Stomach (tissue), 8 donors: ENCODE measurements at regions not wholly inside any gene's neighbourhood (a gene's known extent, or its start where the extent isn't known, plus 50 kb on each side); places are given as distances from the start of the nearest gene placed in this dataset.

Source experiments
- DNase-seq, 2 donors: peaks; one replicate each; pipeline versions ENCODE4 v3.0.0 to v3.0.0-alpha.2; 2013 to 2019
- H3K27ac ChIP-seq, 5 donors: fragments of 200-600 bp in 4 of 5; sonication (generic) in 4 of 5; one replicate each; pipeline ENCODE4 v1.5.1; 2013 to 2019; ENCODE audit warnings: mild to moderate bottlenecking in 1 of 5, moderate library complexity in 1 of 5
- H3K27me3 ChIP-seq, 3 donors: fragments of 200-600 bp; sonication (generic); one replicate each; pipeline ENCODE4 v1.5.1; 2017 to 2019; ENCODE audit warnings: mixed run types in 1 of 3
- H3K36me3 ChIP-seq, 4 donors: fragments of 200-600 bp; sonication (generic); 1 replicate in 3 of 4; 2 replicates in 1 of 4; pipeline ENCODE4 v1.5.1; 2016 to 2019
- H3K4me1 ChIP-seq, 4 donors: fragments of 200-600 bp; sonication (generic); one replicate each; pipeline ENCODE4 v1.5.1; 2016 to 2019
- H3K4me3 ChIP-seq, 4 donors: fragments of 200-600 bp; sonication (generic) in 3 of 4; one replicate each; pipeline ENCODE4 v1.5.1; 2016 to 2019; ENCODE audit warnings: mild to moderate bottlenecking in 1 of 4
- H3K9me3 ChIP-seq, 4 donors: fragments of 200-600 bp; sonication (generic); one replicate each; pipeline ENCODE4 v1.5.1; 2016 to 2019
- CTCF ChIP-seq, 7 experiments: fragments of 450-650 bp in 4 of 7; fragments of 200-600 bp in 3 of 7; sonication (generic) in 3 of 7; IDR thresholded peaks; one replicate each; pipeline ENCODE4 v1.5.1; 2016 to 2019; ENCODE audit warnings: antibody characterized with exemption in 7 of 7, control low read depth in 2 of 7, mild to moderate bottlenecking in 1 of 7
- EP300 ChIP-seq: sonication (generic); formaldehyde crosslinking; IDR thresholded peaks from one replicate; pipeline ENCODE4 v1.6.1; 2017; ENCODE audit warnings: antibody characterized with exemption
- POLR2A ChIP-seq, 4 donors: fragments of 450-650 bp; IDR thresholded peaks; one replicate each; pipeline ENCODE4 v1.6.1; 2016; ENCODE audit warnings: antibody characterized with exemption in 4 of 4, control low read depth in 2 of 4, mild to moderate bottlenecking in 1 of 4, moderate library complexity in 1 of 4
- POLR2AphosphoS5 ChIP-seq, 3 donors: sonication (generic); formaldehyde crosslinking; IDR thresholded peaks; one replicate each; pipeline ENCODE4 v1.6.1; 2016; ENCODE audit warnings: antibody characterized with exemption in 3 of 3
- WGBS, 5 donors: extraction: QIAGEN DNeasy Blood & Tissue Kit in 3 of 5; methylation state at CpG; one replicate each; pipeline versions ENCODE4 v1.1.5 to v1.1.7; 2013 to 2018; 5-methylcytosine and 5-hydroxymethylcytosine counted together
- intact Hi-C: fragments of 100-400 bp; cut with DNase I; formaldehyde crosslinking; loops from one replicate; pipeline ENCODE4 v1.15.1; 2023; ENCODE audit warnings: low total_unique reads
- donor health status: healthy with polysubstance abuse.
- donor health status: Bipolar disorder and iron deficiency.
- donor health status: healthy.

- no peak for DNase-seq
- TF ChIP-seq POLR2AphosphoS5 (IDR thresholded peaks at IDR 0.05) (no peak), CTCF (IDR thresholded peaks at IDR 0.05) (no peak), EP300 (no peak), POLR2A (IDR thresholded peaks at IDR 0.05) (no peak)
- H3K27me3 ChIP-seq, result no peaks in the 10 kb centered on the region
- no peak overlapping the region for H3K4me3 ChIP-seq
- intact Hi-C loops, result no loop called here
- no peaks in the 10 kb centered on the region for H3K9me3 ChIP-seq
- H3K27ac ChIP-seq, result no peak overlapping the region
- H3K4me1 ChIP-seq, result no peaks in the 10 kb centered on the region
- WGBS, 5 donors, result 39 to 64% (median 50%) methylated on average over 2 of the region's 2 CpGs
- H3K36me3 ChIP-seq, result no peaks in the 10 kb centered on the region
Observed at GRCh38 chr4:90027565-90027964, 99.6 kb upstream of the CCSER1 start.

- WGBS, 5 donors, result 96 to 100% (median 98%) methylated on average over 2 of the region's 2 CpGs
Observed at GRCh38 chr4:90028460-90028859, 98.7 kb upstream of the CCSER1 start.

GRCh38 chr4:90030202-90030601, 97.0 kb upstream of the CCSER1 start:
- Histone ChIP-seq H3K4me3 (no peak overlapping the region), H3K27me3 (no peaks in the 10 kb centered on the region), H3K27ac (no peak overlapping the region), H3K36me3 (no peaks in the 10 kb centered on the region), H3K9me3 (no peaks in the 10 kb centered on the region), H3K4me1 (no peaks in the 10 kb centered on the region)
- TF ChIP-seq EP300 (no peak), POLR2AphosphoS5 (IDR thresholded peaks at IDR 0.05) (no peak), POLR2A (IDR thresholded peaks at IDR 0.05) (no peak), CTCF (IDR thresholded peaks at IDR 0.05) (no peak)
- DNase-seq, result no peak
- intact Hi-C loops, result loop anchor here (10.0 kb wide), 1 partner anchor 265 kb away; no protein-coding TSS in a partner anchor
- 46 to 68% (median 51%) methylated on average over 3 of the region's 3 CpGs for WGBS, 5 donors

More at GRCh38 chr4:90028460-90028859, 98.7 kb upstream of the CCSER1 start:
- Histone ChIP-seq H3K36me3 (no peaks in the 10 kb centered on the region), H3K27me3 (no peaks in the 10 kb centered on the region), H3K9me3 (no peaks in the 10 kb centered on the region), H3K4me1 (no peaks in the 10 kb centered on the region), H3K4me3 (no peak overlapping the region), H3K27ac (no peak overlapping the region)
- DNase-seq, result no peak
- no peak for TF ChIP-seq POLR2A (IDR thresholded peaks at IDR 0.05)
- intact Hi-C loops, result no loop called here

- Histone ChIP-seq H3K4me1 (no peaks in the 10 kb centered on the region), H3K27me3 (no peaks in the 10 kb centered on the region), H3K36me3 (no peaks in the 10 kb centered on the region), H3K27ac (no peak overlapping the region), H3K4me3 (no peak overlapping the region), H3K9me3 (no peaks in the 10 kb centered on the region)
- WGBS, 5 donors, result 24 to 44% (median 34%) methylated on average over 3 of the region's 3 CpGs
- DNase-seq, result peak in 1 of 2 donors; percentile 46
- intact Hi-C loops, result loop anchor here (10.0 kb wide), 1 partner anchor 264 kb away; no protein-coding TSS in a partner anchor
- TF ChIP-seq POLR2A (IDR thresholded peaks at IDR 0.05) (no peak), CTCF (IDR thresholded peaks at IDR 0.05) (peak in 2 of 7 experiments; percentile 20)
Observed at GRCh38 chr4:90030953-90031352, 96.2 kb upstream of the CCSER1 start.

- H3K27ac ChIP-seq, result no peak overlapping the region
- no peak for DNase-seq
- no peaks in the 10 kb centered on the region for H3K27me3 ChIP-seq
- no peaks in the 10 kb centered on the region for H3K4me1 ChIP-seq
- no peaks in the 10 kb centered on the region for H3K9me3 ChIP-seq
- H3K36me3 ChIP-seq, result no peaks in the 10 kb centered on the region
- TF ChIP-seq POLR2A (IDR thresholded peaks at IDR 0.05) (no peak), POLR2AphosphoS5 (IDR thresholded peaks at IDR 0.05) (no peak), CTCF (IDR thresholded peaks at IDR 0.05) (no peak), EP300 (no peak)
- WGBS, 5 donors, result 77 to 85% (median 83%) methylated on average over 6 to 7 of the region's 7 CpGs
- intact Hi-C loops, result loop anchor here (10.0 kb wide), 1 partner anchor 256 kb away; no protein-coding TSS in a partner anchor
- H3K4me3 ChIP-seq, result no peak overlapping the region
Observed at GRCh38 chr4:90039122-90039521, 88.1 kb upstream of the CCSER1 start.
